GM06990 (cell line): ENCODE measurements at regions not wholly inside any gene's neighbourhood (a gene's known extent, or its start where the extent isn't known, plus 50 kb on each side); places are given as distances from the start of the nearest gene placed in this dataset.

Experiments used
- DNase-seq: peaks from one replicate; pipeline ENCODE4 v3.0.0-alpha.2; 2011; ENCODE audit not compliant: insufficient read length; ENCODE audit errors: extremely low read depth
- H3K27me3 ChIP-seq: replicated peaks from 2 replicates; pipeline ENCODE4 v1.6.0; 2011; ENCODE audit warnings: low read length; ENCODE audit not compliant: control insufficient read depth, insufficient read depth
- H3K36me3 ChIP-seq: 2 replicates; pipeline ENCODE4 v1.5.1; 2011; ENCODE audit warnings: low read length; ENCODE audit not compliant: control insufficient read depth, insufficient read depth
- H3K4me3 ChIP-seq: replicated peaks from 2 replicates; pipeline ENCODE4 v1.5.1; 2011; ENCODE audit warnings: low read depth, mild to moderate bottlenecking, control low read depth, low read length
- TF ChIP-seq, protein P1 (sequence below): IDR thresholded peaks from 2 replicates; pipeline ENCODE4 v1.5.1; 2011; ENCODE audit warnings: low read length, control low read depth, mild to moderate bottlenecking, inconsistent platforms; ENCODE audit not compliant: insufficient read depth, poor library complexity, severe bottlenecking

GRCh38 chr15:95541301-95541700 is 789.2 kb upstream of the NR2F2 start:
- H3K4me3 ChIP-seq: no peak overlapping the region
- TF ChIP-seq, protein P1, sequence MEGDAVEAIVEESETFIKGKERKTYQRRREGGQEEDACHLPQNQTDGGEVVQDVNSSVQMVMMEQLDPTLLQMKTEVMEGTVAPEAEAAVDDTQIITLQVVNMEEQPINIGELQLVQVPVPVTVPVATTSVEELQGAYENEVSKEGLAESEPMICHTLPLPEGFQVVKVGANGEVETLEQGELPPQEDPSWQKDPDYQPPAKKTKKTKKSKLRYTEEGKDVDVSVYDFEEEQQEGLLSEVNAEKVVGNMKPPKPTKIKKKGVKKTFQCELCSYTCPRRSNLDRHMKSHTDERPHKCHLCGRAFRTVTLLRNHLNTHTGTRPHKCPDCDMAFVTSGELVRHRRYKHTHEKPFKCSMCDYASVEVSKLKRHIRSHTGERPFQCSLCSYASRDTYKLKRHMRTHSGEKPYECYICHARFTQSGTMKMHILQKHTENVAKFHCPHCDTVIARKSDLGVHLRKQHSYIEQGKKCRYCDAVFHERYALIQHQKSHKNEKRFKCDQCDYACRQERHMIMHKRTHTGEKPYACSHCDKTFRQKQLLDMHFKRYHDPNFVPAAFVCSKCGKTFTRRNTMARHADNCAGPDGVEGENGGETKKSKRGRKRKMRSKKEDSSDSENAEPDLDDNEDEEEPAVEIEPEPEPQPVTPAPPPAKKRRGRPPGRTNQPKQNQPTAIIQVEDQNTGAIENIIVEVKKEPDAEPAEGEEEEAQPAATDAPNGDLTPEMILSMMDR: no peak
- DNase-seq: no peak
- H3K36me3 ChIP-seq: no peaks in the 10 kb centered on the region
- H3K27me3 ChIP-seq: no peaks in the 10 kb centered on the region

- DNase-seq: no peak
- TF ChIP-seq, protein P1: no peak
- Histone ChIP-seq H3K4me3 (no peak overlapping the region), H3K36me3 (no peaks in the 10 kb centered on the region), H3K27me3 (no peaks in the 10 kb centered on the region)
These were observed 781.2 kb upstream of the NR2F2 start for GRCh38 chr15:95549168-95549738.

- TF ChIP-seq, protein P1: no peak
- DNase-seq: no peak
- no peaks in the 10 kb centered on the region for H3K27me3 ChIP-seq
These were observed 779.8 kb upstream of the NR2F2 start for GRCh38 chr15:95550702-95551101.

DNA sequence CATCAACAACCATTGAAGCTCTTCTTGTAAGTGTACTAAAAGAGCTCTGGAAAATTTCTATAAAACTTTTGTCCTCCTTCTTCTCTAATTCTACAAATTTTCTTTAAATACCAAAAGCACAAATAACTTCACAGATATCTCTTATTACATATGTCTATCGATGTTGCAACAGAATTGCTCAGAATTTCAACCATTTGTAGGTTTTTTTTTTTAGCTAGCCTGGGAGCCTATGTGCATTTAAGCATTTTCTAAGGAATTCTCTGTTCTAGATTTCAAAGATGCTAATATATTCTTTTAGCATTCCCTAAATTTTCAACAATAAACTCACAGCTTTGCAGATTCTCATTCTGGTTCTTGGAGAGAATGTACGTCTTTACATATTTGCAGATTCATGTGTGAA is 774.3 kb upstream of the NR2F2 start:
- no peaks in the 10 kb centered on the region for H3K27me3 ChIP-seq
- DNase-seq: no peak
- TF ChIP-seq, protein P1: no peak
- H3K36me3 ChIP-seq: no peaks in the 10 kb centered on the region
- no peak overlapping the region for H3K4me3 ChIP-seq

More at GRCh38 chr15:95550702-95551101, 779.8 kb upstream of the NR2F2 start:
- H3K4me3 ChIP-seq: no peak overlapping the region
- no peaks in the 10 kb centered on the region for H3K36me3 ChIP-seq

DNA sequence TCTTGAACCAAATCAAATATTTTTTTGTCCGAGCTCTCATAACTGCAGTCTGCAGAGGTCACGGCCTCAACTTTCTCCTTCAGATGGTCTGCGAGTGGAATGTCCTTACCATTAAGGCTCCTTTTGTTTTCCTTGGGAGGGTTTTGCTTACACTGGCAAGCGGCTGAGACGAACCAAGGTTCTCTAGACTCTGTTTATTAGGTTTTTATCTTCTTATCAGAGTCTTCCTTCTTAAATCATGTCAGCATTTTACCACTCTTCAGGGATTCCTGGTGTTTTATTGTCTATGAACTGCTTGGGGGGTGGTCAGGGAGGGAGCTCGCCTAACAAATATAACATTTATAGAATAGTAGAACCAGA is 773.7 kb upstream of the NR2F2 start:
- Histone ChIP-seq H3K36me3 (no peaks in the 10 kb centered on the region), H3K4me3 (no peak overlapping the region), H3K27me3 (no peaks in the 10 kb centered on the region)
- TF ChIP-seq, protein P1: no peak
- DNase-seq: no peak
